A673 (cell line): ENCODE measurements at regions not wholly inside any gene's neighbourhood (a gene's known extent, or its start where the extent isn't known, plus 50 kb on each side); places are given as distances from the start of the nearest gene placed in this dataset.

ENCODE experiments used
- CTCF ChIP-seq: fragments of 300-800, 200-600 bp; sonication (generic); conservative IDR thresholded peaks from 2 replicates; pipeline ENCODE4 v1.5.1; 2017; ENCODE audit warnings: low read depth, mild to moderate bottlenecking, antibody characterized with exemption, low read length, moderate library complexity, mixed read lengths
- EZH2 ChIP-seq: fragments of 200-600 bp; sonication (generic); IDR thresholded peaks from 2 replicates; pipeline ENCODE4 v1.6.1; 2017; ENCODE audit warnings: borderline replicate concordance, low read depth, mild to moderate bottlenecking, mixed read lengths, antibody characterized with exemption, low read length; ENCODE audit not compliant: poor library complexity, severe bottlenecking

- no peak for TF ChIP-seq EZH2
- no peak for TF ChIP-seq CTCF
These were observed 566.9 kb upstream of the ANO5 start for GRCh38 chr11:21625982-21626381.
